Immature natural killer cell (primary cell): ENCODE measurements at regions not wholly inside any gene's neighbourhood (a gene's known extent, or its start where the extent isn't known, plus 50 kb on each side); places are given as distances from the start of the nearest gene placed in this dataset.
"Not testable (repeated sequence)": the region's sequence is repeated elsewhere in the genome, so short reads cannot be mapped to it uniquely, and the experiment has no call there.

Experiments
- DNase-seq, 3 donors: peaks; one replicate each; pipeline ENCODE4 v3.0.0; 2022; ENCODE audit warnings: mixed read lengths in 1 of 3
- H3K27ac Mint-ChIP-seq, 6 donors: one replicate each; pipeline ENCODE4 v1.8.0; 2020; ENCODE audit warnings: mixed read lengths in 6 of 6, mild to moderate bottlenecking in 5 of 6, inconsistent platforms in 4 of 6, moderate library complexity in 3 of 6
- H3K27me3 Mint-ChIP-seq, 3 donors: one replicate each; pipeline ENCODE4 v1.8.0; 2020 to 2021; ENCODE audit warnings: low read depth in 3 of 3, mild to moderate bottlenecking in 3 of 3, mixed read lengths in 3 of 3, moderate library complexity in 3 of 3, inconsistent platforms in 1 of 3
- H3K36me3 Mint-ChIP-seq, 3 donors: one replicate each; pipeline ENCODE4 v1.8.0; 2020; ENCODE audit warnings: mixed read lengths in 3 of 3, inconsistent platforms in 2 of 3, mild to moderate bottlenecking in 2 of 3
- H3K4me1 Mint-ChIP-seq, 2 donors: one replicate each; pipeline ENCODE4 v1.8.0; 2020; ENCODE audit warnings: inconsistent platforms in 2 of 2, mild to moderate bottlenecking in 2 of 2, mixed read lengths in 2 of 2, moderate library complexity in 1 of 2
- H3K4me3 Mint-ChIP-seq, 5 donors: one replicate each; pipeline ENCODE4 v1.8.0; 2020; ENCODE audit warnings: mild to moderate bottlenecking in 5 of 5, mixed read lengths in 5 of 5, inconsistent platforms in 3 of 5, moderate library complexity in 3 of 5
- H3K9me3 Mint-ChIP-seq, 6 donors: one replicate each; pipeline ENCODE4 v1.8.0; 2020; ENCODE audit warnings: mild to moderate bottlenecking in 6 of 6, mixed read lengths in 6 of 6, inconsistent platforms in 4 of 6, moderate library complexity in 3 of 6

DNA sequence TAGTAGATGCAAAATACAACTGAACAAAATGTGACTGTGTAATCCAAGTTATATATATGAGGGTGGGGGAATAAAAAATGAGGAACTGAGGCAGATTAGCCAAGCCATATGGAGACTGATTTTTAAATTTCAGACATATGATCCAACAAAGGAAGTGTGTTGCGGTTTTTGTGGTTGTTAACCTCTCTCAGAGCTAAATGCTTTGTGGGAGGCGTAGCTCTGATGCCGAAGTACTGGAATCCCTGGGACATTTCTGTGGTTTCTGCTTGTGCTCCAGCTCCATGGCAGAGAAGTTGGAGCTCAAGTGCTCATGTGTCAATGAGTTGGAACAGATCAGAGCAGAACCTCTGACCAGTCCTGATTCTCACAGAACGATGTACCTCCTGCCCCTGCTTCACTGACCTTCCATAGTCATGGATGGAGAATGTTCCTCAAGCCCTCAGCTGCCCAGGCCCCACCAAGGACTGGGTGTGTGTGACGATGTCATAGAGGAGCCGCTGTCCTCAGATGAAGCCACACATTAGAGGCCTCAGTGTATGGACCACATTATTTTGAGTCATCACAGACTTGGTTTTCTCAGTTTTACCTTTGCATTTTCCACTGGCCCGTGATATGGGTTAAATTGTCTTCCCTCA lies 107.6 kb downstream of the SOX1 start:
- peaks cover 0 to 6% (median 4%) of the 10 kb centered on the region in 3 donors for H3K27me3 Mint-ChIP-seq
- no peak for DNase-seq
- H3K4me1 Mint-ChIP-seq = no peaks in the 10 kb centered on the region
- no peak overlapping the region for H3K4me3 Mint-ChIP-seq
- no peak overlapping the region for H3K27ac Mint-ChIP-seq
- H3K36me3 Mint-ChIP-seq = no peaks in the 10 kb centered on the region
- peaks cover 0 to 2% (median 0%) of the 10 kb centered on the region in 6 donors for H3K9me3 Mint-ChIP-seq

DNA sequence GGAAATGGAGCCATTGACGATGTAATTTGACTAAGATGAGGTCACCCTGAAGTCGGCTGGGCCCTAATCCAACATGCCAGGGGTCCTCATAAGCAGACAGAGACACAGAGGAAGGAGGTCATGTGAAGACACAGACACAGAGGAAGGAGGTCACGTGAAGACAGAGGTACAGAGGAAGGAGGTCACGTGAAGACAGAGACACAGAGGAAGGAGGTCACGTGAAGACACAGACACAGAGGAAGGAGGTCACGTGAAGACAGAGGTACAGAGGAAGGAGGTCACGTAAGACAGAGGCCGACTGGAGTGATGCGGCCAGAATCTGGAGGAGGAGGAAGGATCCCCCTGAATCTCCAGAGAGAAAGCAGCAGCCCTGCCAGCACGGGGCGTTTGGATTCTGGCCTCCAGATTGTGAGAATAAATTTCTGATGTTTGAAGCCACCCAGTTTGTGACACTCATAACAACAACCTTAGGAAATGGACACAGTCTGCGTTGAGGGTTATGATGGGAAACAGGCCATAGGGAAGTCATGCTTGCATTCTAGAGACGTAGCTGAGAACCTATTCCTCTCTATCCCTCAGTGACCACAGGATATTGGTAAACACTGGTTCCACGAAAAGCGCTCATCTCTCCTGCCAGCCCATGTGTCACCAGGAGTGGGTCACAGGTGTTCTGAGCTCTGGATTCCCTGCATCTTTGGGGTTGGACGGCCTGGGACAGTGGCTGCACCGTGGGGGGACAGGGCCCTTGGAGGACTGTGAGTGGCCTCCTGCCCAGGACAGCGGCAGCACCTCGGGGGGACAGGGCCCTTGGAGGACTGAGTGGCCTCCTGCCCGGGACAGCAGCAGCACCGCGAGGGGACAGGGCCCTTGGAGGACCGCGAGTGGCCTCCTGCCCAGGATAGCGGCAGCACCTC lies 108.5 kb downstream of the SOX1 start:
- no peak for DNase-seq
- Mint-ChIP-seq H3K27ac (no peak overlapping the region), H3K27me3 (peaks cover 0 to 6% (median 4%) of the 10 kb centered on the region in 3 donors), H3K36me3 (no peaks in the 10 kb centered on the region), H3K9me3 (peaks cover 0 to 2% (median 0%) of the 10 kb centered on the region in 6 donors), H3K4me1 (no peaks in the 10 kb centered on the region), H3K4me3 (no peak overlapping the region)

DNA sequence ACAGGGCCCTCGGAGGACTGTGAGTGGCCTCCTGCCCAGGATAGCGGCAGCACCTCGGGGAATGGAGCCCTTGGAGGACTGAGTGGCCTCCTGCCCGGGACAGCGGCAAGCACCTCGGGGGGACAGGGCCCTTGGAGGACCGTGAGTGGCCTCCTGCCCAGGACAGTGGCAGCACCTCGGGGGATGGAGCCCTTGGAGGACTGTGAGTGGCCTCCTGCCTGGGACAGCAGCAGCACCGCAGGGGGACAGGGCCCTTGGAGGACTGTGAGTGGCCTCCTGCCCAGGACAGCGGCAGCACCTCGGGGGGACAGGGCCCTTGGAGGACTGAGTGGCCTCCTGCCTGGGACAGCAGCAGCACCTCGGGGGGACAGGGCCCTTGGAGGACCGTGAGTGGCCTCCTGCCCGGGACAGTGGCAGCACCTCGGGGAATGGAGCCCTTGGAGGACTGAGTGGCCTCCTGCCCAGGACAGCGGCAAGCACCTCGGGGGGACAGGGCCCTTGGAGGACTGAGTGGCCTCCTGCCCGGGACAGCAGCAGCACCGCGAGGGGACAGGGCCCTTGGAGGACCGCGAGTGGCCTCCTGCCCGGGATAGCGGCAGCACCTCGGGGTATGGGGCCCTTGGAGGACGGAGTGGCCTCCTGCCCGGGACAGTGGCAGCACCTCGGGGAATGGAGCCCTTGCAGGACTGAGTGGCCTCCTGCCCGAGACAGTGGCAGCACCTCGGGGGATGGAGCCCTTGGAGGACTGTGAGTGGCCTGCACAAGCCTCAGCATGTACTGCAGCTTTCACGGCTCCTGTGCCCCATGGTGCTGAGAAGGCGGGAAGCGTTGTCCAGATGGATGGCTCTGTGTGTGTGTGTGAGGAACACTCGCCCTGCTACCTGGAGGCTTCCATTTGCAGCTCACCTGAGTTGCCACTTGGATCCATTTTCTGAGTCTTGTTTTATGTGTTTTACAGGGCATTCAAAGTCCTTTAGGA lies 109.5 kb downstream of the SOX1 start:
- H3K9me3 Mint-ChIP-seq, DNase-seq, H3K27ac Mint-ChIP-seq, H3K36me3 Mint-ChIP-seq, H3K27me3 Mint-ChIP-seq, H3K4me1 Mint-ChIP-seq, H3K4me3 Mint-ChIP-seq: not testable (repeated sequence)

DNA sequence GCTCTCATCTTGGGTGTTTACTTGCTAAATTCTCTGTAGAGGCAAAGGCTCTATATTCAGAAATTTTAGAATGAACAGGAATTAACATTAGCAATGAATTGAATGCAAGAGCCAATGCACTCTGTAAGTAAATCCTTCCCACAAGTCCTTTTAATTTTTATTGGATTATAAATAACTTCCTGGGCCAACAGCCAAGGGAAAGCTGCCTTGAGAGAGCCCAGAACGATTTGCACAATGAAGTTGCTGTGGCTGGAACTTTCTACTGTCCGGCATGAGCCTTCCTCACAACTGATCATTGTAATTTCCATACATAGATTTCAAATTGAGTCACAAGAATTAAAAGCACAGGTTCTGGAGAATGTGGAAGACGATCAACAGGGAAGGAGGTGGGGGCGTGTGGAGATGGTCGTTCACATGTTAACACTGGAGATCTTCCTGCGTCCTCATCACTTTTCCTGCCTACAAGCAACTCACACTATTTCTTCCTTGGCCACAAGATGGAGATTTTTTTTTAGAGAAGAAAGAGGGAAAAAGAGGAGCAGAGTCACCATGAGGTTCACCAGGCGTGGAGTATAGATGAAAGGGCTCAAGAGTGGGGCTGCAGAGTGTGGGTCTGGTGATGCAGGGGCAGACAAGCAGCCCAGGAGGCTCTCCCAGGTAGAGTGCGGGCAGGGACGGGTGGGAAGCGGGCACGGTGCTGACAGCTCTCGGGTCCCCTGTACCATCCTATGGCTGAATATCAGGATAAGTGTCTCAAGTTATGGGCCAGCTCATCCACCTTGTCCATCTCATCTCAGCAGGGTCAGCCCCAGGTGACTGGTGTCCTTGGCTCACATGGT lies 110.7 kb downstream of the SOX1 start:
- H3K27me3 Mint-ChIP-seq = peaks cover 0 to 6% (median 4%) of the 10 kb centered on the region in 3 donors
- H3K27ac Mint-ChIP-seq = no peak overlapping the region
- no peaks in the 10 kb centered on the region for H3K36me3 Mint-ChIP-seq
- peaks cover 0 to 2% (median 0%) of the 10 kb centered on the region in 6 donors for H3K9me3 Mint-ChIP-seq
- H3K4me1 Mint-ChIP-seq = no peaks in the 10 kb centered on the region
- H3K4me3 Mint-ChIP-seq = no peak overlapping the region
- no peak for DNase-seq

DNA sequence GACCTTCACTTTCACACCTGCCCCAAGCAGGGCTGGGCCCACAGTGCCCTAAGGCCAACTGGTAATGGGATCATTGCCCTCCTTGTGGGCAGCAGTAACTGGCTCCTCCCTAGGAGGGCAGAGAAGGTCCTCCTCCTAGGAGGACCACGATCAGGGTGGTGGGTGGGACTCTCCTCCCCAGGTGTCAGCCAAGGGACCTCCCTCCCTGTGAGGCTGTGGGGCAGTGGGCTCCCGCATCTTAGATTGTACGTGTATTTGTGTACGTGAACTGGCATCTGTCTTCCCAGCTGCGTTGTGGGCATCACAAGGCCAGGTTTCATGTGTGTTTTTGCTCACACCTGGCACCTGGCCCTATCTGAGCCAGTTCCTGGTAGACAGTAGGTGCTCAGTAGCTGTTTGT lies 111.8 kb downstream of the SOX1 start:
- Mint-ChIP-seq H3K9me3 (peaks cover 0 to under 1% (median 0%) of the 10 kb centered on the region in 6 donors), H3K4me1 (no peaks in the 10 kb centered on the region), H3K27ac (no peak overlapping the region), H3K36me3 (no peaks in the 10 kb centered on the region), H3K27me3 (peaks cover 0 to 3% (median 3%) of the 10 kb centered on the region in 3 donors), H3K4me3 (no peak overlapping the region)
- no peak for DNase-seq

DNA sequence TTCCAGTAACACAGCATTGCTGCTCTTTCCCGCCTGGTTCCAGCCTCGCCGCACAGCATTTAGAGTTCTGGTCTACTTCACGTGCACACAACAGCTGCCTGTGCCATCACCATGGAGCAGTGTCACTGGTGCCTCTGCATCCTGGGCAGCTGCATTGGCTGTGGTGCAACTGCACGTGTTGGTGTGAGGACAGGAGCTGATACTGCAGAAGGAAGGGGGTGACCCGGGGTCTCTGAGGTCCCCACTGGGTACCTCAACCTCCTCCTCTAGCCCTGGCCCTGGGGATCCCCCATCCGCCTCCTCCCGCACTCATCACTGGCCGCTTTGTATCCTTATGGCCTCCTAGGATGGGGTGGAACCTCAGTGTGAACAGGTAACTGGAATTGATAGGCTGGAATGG lies 112.5 kb downstream of the SOX1 start:
- Mint-ChIP-seq H3K4me3 (no peak overlapping the region), H3K36me3 (no peaks in the 10 kb centered on the region), H3K27me3 (peaks cover 0 to 3% (median 0%) of the 10 kb centered on the region in 3 donors), H3K9me3 (no peaks in the 10 kb centered on the region), H3K4me1 (no peaks in the 10 kb centered on the region), H3K27ac (no peak overlapping the region)
- no peak for DNase-seq

DNA sequence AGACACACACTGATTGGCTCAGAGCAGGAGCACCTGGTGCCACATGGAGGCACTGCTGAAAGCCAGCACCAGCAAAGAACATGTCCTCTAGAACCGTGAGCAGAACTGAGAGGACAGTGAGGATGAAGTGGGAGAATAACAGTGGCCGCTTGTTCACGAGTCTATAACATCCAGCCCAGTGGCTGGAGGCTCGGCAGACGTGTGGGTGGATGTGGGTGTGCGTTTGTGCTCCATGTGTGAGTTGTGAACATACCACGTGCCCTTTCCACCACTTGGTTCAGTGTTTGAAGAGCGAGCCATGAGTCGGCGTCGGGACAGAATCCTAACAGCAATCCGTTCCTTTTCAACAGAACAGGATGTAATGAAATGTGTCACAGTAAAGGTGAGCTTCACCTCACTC lies 113.0 kb downstream of the SOX1 start:
- H3K4me1 Mint-ChIP-seq = no peaks in the 10 kb centered on the region
- DNase-seq = no peak
- no peak overlapping the region for H3K27ac Mint-ChIP-seq
- no peaks in the 10 kb centered on the region for H3K36me3 Mint-ChIP-seq
- no peaks in the 10 kb centered on the region for H3K9me3 Mint-ChIP-seq
- H3K27me3 Mint-ChIP-seq = peaks cover 0 to 1% (median 0%) of the 10 kb centered on the region in 3 donors
- no peak overlapping the region for H3K4me3 Mint-ChIP-seq

DNA sequence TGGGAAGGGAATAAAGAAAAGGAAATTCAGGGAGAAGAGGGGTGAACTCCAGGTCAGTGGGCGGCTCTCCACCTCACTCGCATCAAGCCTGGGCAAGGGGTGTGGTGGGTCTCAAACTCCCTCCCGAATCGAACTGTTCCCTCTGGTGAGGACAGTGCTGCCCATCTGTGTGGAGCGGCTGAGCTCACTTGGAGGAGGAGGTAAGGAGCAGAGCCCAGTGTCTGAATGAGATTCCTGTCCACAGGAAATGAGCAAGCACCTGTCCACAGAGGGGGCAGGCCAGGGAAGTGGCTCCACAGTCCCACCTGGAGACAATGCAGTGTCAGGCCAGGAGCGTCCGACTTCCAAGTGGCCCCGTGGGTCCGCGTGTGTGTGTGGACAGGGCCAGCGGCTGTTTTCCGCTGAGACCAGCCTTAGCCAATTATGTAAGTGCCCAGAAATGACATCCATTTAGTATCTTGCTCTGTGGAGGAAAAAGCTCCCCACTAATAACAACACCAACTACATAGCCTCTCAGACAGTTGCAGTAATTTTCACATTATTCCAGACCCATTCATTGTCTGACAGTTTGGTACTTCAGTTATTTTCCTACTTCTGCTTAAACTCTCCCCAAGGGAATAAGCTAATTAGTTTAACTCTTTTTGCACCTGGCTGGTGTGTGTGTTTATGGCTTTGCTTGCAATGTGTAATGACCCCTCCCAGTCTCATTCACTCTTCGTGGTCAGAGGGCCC lies 114.6 kb downstream of the SOX1 start:
- no peaks in the 10 kb centered on the region for H3K36me3 Mint-ChIP-seq
- no peak overlapping the region for H3K27ac Mint-ChIP-seq
- no peaks in the 10 kb centered on the region for H3K4me1 Mint-ChIP-seq
- no peaks in the 10 kb centered on the region for H3K9me3 Mint-ChIP-seq
- no peak for DNase-seq
- H3K27me3 Mint-ChIP-seq = no peaks in the 10 kb centered on the region
- H3K4me3 Mint-ChIP-seq = no peak overlapping the region

DNA sequence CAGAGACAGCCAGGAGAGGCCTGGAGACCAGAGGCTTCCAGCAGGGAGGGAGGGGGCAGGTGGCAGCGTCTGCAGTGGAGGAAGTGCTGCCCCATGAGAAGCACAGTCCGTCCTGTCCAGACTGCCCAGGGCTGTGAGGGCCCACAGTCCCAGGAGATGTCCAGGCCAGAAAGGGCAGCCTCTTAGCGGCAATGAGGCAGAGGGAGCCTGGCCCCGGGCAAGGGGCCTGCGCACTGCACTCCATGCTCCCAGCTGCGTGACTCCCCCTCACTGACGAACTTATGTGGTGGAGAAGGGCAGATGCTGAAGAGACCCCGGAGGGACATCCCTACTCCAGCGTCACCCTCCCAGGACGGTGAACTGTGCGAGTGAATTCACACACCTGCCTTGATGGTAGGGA lies 115.3 kb downstream of the SOX1 start:
- Mint-ChIP-seq H3K4me1 (no peaks in the 10 kb centered on the region), H3K27ac (no peak overlapping the region), H3K4me3 (no peak overlapping the region), H3K36me3 (no peaks in the 10 kb centered on the region), H3K9me3 (no peaks in the 10 kb centered on the region), H3K27me3 (no peaks in the 10 kb centered on the region)
- DNase-seq = no peak

DNA sequence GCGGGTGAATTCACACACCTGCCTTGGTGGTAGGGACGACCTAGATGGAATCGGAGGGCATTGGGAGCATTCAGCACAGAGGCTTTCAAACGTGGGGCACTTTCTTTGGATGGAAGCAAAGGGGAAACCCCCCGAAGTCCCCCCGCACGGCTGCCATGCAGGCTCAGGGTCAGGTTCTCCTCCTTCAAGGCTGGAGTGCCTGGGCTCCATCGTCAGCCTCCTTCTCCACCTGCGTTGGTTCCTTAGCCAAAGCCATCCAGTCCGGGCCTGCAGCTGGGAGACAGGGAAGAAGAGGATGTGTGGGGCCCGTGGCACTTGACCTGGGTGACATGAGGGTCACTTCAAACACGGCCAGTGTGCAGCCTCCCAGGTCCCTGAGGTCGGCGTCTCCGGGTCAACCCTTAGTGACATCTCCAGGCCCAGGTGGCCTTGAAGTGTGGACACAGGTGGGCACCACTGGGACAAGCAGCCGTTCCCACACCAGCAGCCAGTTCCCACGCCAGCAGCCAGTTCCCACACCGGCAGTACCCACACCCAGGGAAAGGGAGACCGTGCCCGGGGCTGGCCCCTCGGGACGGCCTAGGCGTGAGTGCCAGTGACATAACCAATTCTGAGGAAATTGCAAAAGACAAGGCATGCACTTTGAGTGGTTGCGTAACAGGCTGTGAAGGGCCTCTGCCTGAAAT lies 116.0 kb downstream of the SOX1 start:
- no peaks in the 10 kb centered on the region for H3K4me1 Mint-ChIP-seq
- no peaks in the 10 kb centered on the region for H3K27me3 Mint-ChIP-seq
- H3K27ac Mint-ChIP-seq = no peak overlapping the region
- no peaks in the 10 kb centered on the region for H3K36me3 Mint-ChIP-seq
- no peak for DNase-seq
- H3K9me3 Mint-ChIP-seq = no peaks in the 10 kb centered on the region
- no peak overlapping the region for H3K4me3 Mint-ChIP-seq

DNA sequence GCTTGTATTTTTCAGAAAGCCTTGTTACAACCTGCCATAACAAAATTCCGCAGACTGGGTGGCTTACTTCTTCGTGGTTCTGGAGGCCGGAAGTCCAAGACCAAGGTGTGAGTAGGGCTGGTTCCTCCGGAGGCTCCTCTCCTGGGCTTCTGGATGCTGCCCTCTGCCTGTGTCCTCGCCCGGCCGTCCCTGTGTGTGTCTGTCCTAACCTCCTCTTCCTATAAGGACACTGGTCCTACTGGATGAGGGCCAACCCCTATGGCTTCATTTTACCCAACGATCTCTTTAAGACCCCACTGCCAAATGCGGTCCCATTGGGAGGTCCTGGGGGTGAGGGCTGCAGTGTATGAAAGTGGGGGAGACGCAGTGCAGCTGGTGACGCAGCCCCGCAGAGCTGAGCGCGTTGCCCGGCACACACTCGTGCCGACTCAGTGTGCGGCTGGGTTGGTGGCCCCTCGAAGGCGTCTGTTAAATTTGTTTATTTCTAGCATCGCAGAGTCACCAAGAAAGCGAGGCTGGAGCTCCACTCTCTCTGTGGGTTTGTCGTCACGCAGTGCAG lies 116.7 kb downstream of the SOX1 start:
- H3K9me3 Mint-ChIP-seq = peaks cover 0 to under 1% (median 0%) of the 10 kb centered on the region in 6 donors
- H3K36me3 Mint-ChIP-seq = no peaks in the 10 kb centered on the region
- DNase-seq = no peak
- H3K27ac Mint-ChIP-seq = no peak overlapping the region
- no peaks in the 10 kb centered on the region for H3K4me1 Mint-ChIP-seq
- H3K4me3 Mint-ChIP-seq = no peak overlapping the region
- peaks cover 0 to under 1% (median under 1%) of the 10 kb centered on the region in 3 donors for H3K27me3 Mint-ChIP-seq

DNA sequence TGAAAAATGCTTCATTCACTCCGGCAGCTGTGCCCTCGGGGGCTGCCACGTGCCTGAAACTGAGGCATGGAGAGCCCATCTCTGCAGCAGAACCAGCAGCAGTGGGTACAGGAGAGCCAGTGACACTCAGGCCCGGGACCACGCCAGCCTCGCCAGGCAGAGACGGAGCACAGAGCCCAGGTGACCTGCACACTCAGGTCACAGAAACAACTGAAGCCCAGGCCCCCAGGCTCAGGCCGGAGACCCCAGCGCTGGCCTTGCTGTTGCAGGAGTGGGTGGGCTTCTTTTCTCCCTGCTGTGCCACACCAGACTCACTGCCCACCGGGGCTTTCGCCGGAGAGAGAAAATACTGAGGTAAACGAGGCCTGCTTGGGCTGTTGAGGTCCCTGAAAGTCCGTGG lies 117.3 kb downstream of the SOX1 start:
- H3K9me3 Mint-ChIP-seq = peaks cover 0 to 2% (median 0%) of the 10 kb centered on the region in 6 donors
- no peaks in the 10 kb centered on the region for H3K36me3 Mint-ChIP-seq
- no peaks in the 10 kb centered on the region for H3K4me1 Mint-ChIP-seq
- peaks cover 0 to 2% (median 1%) of the 10 kb centered on the region in 3 donors for H3K27me3 Mint-ChIP-seq
- no peak for DNase-seq
- no peak overlapping the region for H3K27ac Mint-ChIP-seq
- no peak overlapping the region for H3K4me3 Mint-ChIP-seq
